ENCODE measurements at regions not wholly inside any gene's neighbourhood (a gene's known extent, or its start where the extent isn't known, plus 50 kb on each side); places are given as distances from the start of the nearest gene placed in this dataset.

DNA sequence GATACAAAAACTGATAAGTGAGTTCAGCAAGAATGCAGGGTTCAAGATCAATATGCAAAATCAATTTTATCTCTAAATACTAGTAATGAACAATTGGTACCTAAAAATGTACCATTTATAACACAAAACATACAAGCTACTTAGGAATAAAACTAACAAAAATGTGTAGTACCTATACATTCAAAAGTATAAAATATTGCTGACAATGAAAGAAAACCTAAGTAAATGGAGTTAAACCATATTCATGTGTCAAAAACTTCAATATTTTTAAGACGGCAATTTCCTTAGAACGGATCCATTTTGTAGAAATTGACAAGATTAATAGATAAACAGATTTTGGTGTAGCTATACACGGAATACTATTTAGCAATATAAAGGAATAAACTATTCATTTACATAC, 343.1 kb upstream of the CCDC54 start (continued):
- TF ChIP-seq, protein P1, sequence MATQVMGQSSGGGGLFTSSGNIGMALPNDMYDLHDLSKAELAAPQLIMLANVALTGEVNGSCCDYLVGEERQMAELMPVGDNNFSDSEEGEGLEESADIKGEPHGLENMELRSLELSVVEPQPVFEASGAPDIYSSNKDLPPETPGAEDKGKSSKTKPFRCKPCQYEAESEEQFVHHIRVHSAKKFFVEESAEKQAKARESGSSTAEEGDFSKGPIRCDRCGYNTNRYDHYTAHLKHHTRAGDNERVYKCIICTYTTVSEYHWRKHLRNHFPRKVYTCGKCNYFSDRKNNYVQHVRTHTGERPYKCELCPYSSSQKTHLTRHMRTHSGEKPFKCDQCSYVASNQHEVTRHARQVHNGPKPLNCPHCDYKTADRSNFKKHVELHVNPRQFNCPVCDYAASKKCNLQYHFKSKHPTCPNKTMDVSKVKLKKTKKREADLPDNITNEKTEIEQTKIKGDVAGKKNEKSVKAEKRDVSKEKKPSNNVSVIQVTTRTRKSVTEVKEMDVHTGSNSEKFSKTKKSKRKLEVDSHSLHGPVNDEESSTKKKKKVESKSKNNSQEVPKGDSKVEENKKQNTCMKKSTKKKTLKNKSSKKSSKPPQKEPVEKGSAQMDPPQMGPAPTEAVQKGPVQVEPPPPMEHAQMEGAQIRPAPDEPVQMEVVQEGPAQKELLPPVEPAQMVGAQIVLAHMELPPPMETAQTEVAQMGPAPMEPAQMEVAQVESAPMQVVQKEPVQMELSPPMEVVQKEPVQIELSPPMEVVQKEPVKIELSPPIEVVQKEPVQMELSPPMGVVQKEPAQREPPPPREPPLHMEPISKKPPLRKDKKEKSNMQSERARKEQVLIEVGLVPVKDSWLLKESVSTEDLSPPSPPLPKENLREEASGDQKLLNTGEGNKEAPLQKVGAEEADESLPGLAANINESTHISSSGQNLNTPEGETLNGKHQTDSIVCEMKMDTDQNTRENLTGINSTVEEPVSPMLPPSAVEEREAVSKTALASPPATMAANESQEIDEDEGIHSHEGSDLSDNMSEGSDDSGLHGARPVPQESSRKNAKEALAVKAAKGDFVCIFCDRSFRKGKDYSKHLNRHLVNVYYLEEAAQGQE (IDR thresholded peaks at IDR 0.05; ENCODE audit: low read depth, low read length), result no peak
- TF ChIP-seq RCOR1 (IDR thresholded peaks at IDR 0.05; ENCODE audit: low read length) (no peak), TCF12 (IDR thresholded peaks at IDR 0.05) (no peak), ELF1 (IDR thresholded peaks at IDR 0.05) (no peak), SIN3A (IDR thresholded peaks at IDR 0.05; ENCODE audit: borderline replicate concordance, low read depth, low read length) (no peak)
- TF ChIP-seq, protein P2, sequence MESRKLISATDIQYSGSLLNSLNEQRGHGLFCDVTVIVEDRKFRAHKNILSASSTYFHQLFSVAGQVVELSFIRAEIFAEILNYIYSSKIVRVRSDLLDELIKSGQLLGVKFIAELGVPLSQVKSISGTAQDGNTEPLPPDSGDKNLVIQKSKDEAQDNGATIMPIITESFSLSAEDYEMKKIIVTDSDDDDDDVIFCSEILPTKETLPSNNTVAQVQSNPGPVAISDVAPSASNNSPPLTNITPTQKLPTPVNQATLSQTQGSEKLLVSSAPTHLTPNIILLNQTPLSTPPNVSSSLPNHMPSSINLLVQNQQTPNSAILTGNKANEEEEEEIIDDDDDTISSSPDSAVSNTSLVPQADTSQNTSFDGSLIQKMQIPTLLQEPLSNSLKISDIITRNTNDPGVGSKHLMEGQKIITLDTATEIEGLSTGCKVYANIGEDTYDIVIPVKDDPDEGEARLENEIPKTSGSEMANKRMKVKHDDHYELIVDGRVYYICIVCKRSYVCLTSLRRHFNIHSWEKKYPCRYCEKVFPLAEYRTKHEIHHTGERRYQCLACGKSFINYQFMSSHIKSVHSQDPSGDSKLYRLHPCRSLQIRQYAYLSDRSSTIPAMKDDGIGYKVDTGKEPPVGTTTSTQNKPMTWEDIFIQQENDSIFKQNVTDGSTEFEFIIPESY (IDR thresholded peaks at IDR 0.05; ENCODE audit: borderline replicate concordance, low read depth), result no peak

DNA sequence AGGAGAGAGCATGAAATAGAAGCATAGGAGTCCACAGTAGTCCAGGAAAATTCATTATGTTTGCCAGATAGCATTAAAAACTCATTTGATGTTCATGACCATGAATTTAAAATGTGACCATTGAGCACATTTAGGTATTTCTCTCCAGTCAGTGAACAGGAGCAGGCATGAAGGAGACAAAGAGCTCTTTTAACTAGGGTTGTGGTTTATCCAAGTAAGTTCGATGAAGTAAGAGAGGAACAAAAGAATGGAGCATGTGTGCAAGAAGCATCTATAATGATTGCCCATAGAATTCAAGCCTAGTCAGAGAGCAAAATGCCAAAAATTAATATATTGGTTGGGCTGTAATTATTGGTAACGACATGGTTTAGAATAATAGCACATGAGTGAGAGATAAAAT, 342.1 kb upstream of the CCDC54 start:
- ChIA-PET POLR2A (no interaction called here), CTCF (no interaction called here)
- DNase-seq, result no peak
- 69% methylated on average over 2 of the region's 2 CpGs for WGBS (ENCODE audit: low lambda C conversion rate)
- no peaks in the 10 kb centered on the region for H3K79me2 ChIP-seq (ENCODE audit: insufficient read depth)
- no peaks in the 10 kb centered on the region for H3K9me3 ChIP-seq
- no peaks in the 10 kb centered on the region for H3K4me1 ChIP-seq (ENCODE audit: control insufficient read depth in 1 of 2, insufficient read depth in 2 of 2, low read depth in 1 of 2, low read length in 1 of 2)
- TF ChIP-seq FOXM1 (IDR thresholded peaks at IDR 0.05; ENCODE audit: low read depth) (no peak), EZH2phosphoT487 (IDR thresholded peaks at IDR 0.05; ENCODE audit: borderline replicate concordance, low read depth) (no peak), TEAD4 (IDR thresholded peaks at IDR 0.05; ENCODE audit: borderline replicate concordance, insufficient read depth) (no peak), POLR2AphosphoS5 (IDR thresholded peaks at IDR 0.05; ENCODE audit: low read depth, low read length) (no peak), NFIC (IDR thresholded peaks at IDR 0.05; ENCODE audit: borderline replicate concordance) (no peak), GABPA (IDR thresholded peaks at IDR 0.05; ENCODE audit: low read depth) (no peak), YY1 (IDR thresholded peaks at IDR 0.05; ENCODE audit: low read depth) (no peak), CHD2 (IDR thresholded peaks at IDR 0.05; ENCODE audit: low read length, partially characterized antibody) (no peak), NRF1 (IDR thresholded peaks at IDR 0.05; ENCODE audit: low read depth, low read length) (no peak), FOSL2 (IDR thresholded peaks at IDR 0.05; ENCODE audit: borderline replicate concordance, low read depth) (no peak), RAD21 (IDR thresholded peaks at IDR 0.05; ENCODE audit: low read length) (no peak)
- TF ChIP-seq, protein P2 (IDR thresholded peaks at IDR 0.05; ENCODE audit: borderline replicate concordance, low read depth), result no peak
- TF ChIP-seq, protein P3, sequence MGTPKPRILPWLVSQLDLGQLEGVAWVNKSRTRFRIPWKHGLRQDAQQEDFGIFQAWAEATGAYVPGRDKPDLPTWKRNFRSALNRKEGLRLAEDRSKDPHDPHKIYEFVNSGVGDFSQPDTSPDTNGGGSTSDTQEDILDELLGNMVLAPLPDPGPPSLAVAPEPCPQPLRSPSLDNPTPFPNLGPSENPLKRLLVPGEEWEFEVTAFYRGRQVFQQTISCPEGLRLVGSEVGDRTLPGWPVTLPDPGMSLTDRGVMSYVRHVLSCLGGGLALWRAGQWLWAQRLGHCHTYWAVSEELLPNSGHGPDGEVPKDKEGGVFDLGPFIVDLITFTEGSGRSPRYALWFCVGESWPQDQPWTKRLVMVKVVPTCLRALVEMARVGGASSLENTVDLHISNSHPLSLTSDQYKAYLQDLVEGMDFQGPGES (IDR thresholded peaks at IDR 0.05; ENCODE audit: low read depth, low read length), result no peak
- TF ChIP-seq, protein P4, sequence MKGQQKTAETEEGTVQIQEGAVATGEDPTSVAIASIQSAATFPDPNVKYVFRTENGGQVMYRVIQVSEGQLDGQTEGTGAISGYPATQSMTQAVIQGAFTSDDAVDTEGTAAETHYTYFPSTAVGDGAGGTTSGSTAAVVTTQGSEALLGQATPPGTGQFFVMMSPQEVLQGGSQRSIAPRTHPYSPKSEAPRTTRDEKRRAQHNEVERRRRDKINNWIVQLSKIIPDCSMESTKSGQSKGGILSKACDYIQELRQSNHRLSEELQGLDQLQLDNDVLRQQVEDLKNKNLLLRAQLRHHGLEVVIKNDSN (IDR thresholded peaks at IDR 0.05; ENCODE audit: borderline replicate concordance, low read depth), result no peak
- TF ChIP-seq, protein P5, sequence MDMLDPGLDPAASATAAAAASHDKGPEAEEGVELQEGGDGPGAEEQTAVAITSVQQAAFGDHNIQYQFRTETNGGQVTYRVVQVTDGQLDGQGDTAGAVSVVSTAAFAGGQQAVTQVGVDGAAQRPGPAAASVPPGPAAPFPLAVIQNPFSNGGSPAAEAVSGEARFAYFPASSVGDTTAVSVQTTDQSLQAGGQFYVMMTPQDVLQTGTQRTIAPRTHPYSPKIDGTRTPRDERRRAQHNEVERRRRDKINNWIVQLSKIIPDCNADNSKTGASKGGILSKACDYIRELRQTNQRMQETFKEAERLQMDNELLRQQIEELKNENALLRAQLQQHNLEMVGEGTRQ (IDR thresholded peaks at IDR 0.05; ENCODE audit: borderline replicate concordance, low read depth, low read length), result no peak
- H2AFZ ChIP-seq (ENCODE audit: low read depth), result no peak overlapping the region
- no peaks in the 10 kb centered on the region for H4K20me1 ChIP-seq (ENCODE audit: insufficient read depth)
- H3K4me2 ChIP-seq, result no peak overlapping the region
- H3K9ac ChIP-seq, result no peak overlapping the region
- H3K27me3 ChIP-seq (ENCODE audit: insufficient read depth), result no peaks in the 10 kb centered on the region
- no peaks in the 10 kb centered on the region for H3K9me2 ChIP-seq
- no peak overlapping the region for H3K27ac ChIP-seq (ENCODE audit: low read depth in 2 of 2, low read length in 1 of 2)
- no peaks in the 10 kb centered on the region for H3F3A ChIP-seq (replicated peaks; ENCODE audit: insufficient read depth)
- H3K4me3 ChIP-seq (ENCODE audit: low read depth in 2 of 2, low read length in 1 of 2), result no peak overlapping the region
- H3K36me3 ChIP-seq (replicated peaks in 1 of 2; ENCODE audit: control insufficient read depth in 1 of 2, insufficient read depth in 2 of 2, low read length in 1 of 2), result no peaks in the 10 kb centered on the region

Measured in SK-N-SH (cell line).